ENCODE measurements at regions not wholly inside any gene's neighbourhood (a gene's known extent, or its start where the extent isn't known, plus 50 kb on each side); places are given as distances from the start of the nearest gene placed in this dataset.

- Mint-ChIP-seq H3K27me3 (ENCODE audit: low read depth) (no peaks in the 10 kb centered on the region), H3K36me3 (ENCODE audit: low read depth) (no peaks in the 10 kb centered on the region), H3K27ac (ENCODE audit: unreplicated experiment) (no peak overlapping the region), H3K4me1 (peaks cover 10% of the 10 kb centered on the region), H3K9me3 (peaks cover 9% of the 10 kb centered on the region), H3K4me3 (no peak overlapping the region)
- DNase-seq (ENCODE audit: low read depth, low spot score), result no peak
- TF ChIP-seq, protein P1, sequence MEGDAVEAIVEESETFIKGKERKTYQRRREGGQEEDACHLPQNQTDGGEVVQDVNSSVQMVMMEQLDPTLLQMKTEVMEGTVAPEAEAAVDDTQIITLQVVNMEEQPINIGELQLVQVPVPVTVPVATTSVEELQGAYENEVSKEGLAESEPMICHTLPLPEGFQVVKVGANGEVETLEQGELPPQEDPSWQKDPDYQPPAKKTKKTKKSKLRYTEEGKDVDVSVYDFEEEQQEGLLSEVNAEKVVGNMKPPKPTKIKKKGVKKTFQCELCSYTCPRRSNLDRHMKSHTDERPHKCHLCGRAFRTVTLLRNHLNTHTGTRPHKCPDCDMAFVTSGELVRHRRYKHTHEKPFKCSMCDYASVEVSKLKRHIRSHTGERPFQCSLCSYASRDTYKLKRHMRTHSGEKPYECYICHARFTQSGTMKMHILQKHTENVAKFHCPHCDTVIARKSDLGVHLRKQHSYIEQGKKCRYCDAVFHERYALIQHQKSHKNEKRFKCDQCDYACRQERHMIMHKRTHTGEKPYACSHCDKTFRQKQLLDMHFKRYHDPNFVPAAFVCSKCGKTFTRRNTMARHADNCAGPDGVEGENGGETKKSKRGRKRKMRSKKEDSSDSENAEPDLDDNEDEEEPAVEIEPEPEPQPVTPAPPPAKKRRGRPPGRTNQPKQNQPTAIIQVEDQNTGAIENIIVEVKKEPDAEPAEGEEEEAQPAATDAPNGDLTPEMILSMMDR (conservative IDR thresholded peaks at IDR 0.05), result no peak
Observed at GRCh38 chr15:99511866-99512661, 53.7 kb upstream of the MEF2A start.

DNA sequence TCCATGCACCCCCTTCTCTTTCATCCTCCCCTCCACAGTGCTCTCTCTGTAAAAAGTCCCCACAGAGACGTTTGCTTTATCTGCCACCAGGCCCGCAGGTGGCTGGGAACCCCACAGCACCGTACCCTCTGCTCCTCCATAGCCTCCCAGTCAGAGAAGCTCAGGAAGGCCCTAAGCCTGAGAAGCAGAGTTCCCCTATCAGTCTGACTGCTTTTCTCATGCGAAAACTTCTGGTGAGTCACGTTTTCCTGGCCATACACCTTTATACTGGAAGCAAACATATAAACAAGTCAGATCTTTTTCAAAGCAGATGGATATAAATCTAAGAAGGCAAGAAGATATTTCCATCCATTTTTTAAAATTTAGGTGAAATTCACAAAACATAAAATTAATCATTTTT, 51.5 kb upstream of the MEF2A start:
- H3K36me3 Mint-ChIP-seq (ENCODE audit: low read depth), result no peaks in the 10 kb centered on the region
- no peak overlapping the region for H3K27ac Mint-ChIP-seq (ENCODE audit: unreplicated experiment)
- H3K27me3 Mint-ChIP-seq (ENCODE audit: low read depth), result no peaks in the 10 kb centered on the region
- TF ChIP-seq, protein P1 (conservative IDR thresholded peaks at IDR 0.05), result no peak
- H3K9me3 Mint-ChIP-seq, result peaks cover 9% of the 10 kb centered on the region
- no peak overlapping the region for H3K4me3 Mint-ChIP-seq
- no peaks in the 10 kb centered on the region for H3K4me1 Mint-ChIP-seq
- no peak for DNase-seq (ENCODE audit: low read depth, low spot score)

All from neural crest cell (in vitro differentiated cells).